ENCODE measurements at regions not wholly inside any gene's neighbourhood (a gene's known extent, or its start where the extent isn't known, plus 50 kb on each side); places are given as distances from the start of the nearest gene placed in this dataset.

GRCh38 chr2:163990101-163990500 lies 254.3 kb upstream of the FIGN start:
- Histone ChIP-seq H3K9me3 (no peaks in the 10 kb centered on the region), H3K36me3 (no peaks in the 10 kb centered on the region), H3K27me3 (no peaks in the 10 kb centered on the region), H3K27ac (no peak overlapping the region), H3K4me1 (no peaks in the 10 kb centered on the region), H3K4me3 (no peak overlapping the region)
- intact Hi-C loops (cut with DNase I) = no loop called here
- DNase-seq (no peak), ATAC-seq (no peak)
- TF ChIP-seq CTCF (IDR thresholded peaks at IDR 0.05) = no peak

GRCh38 chr2:163987175-163987940 lies 251.6 kb upstream of the FIGN start:
- Histone ChIP-seq H3K9me3 (no peaks in the 10 kb centered on the region), H3K4me1 (no peaks in the 10 kb centered on the region), H3K27ac (no peak overlapping the region), H3K27me3 (no peaks in the 10 kb centered on the region), H3K36me3 (no peaks in the 10 kb centered on the region), H3K4me3 (no peak overlapping the region)
- no peak for TF ChIP-seq CTCF (IDR thresholded peaks at IDR 0.05)
- DNase-seq (no peak), ATAC-seq (no peak)
- intact Hi-C loops (cut with DNase I) = no loop called here

- Histone ChIP-seq H3K27ac (no peak overlapping the region), H3K36me3 (no peaks in the 10 kb centered on the region), H3K4me3 (no peak overlapping the region), H3K27me3 (no peaks in the 10 kb centered on the region), H3K4me1 (no peaks in the 10 kb centered on the region), H3K9me3 (no peaks in the 10 kb centered on the region)
- intact Hi-C loops (cut with DNase I) = no loop called here
- DNase-seq (no peak), ATAC-seq (no peak)
- no peak for TF ChIP-seq CTCF (IDR thresholded peaks at IDR 0.05)
Observed at GRCh38 chr2:163984986-163985385, 249.2 kb upstream of the FIGN start.

GRCh38 chr2:163983911-163984310 lies 248.1 kb upstream of the FIGN start:
- DNase-seq (no peak), ATAC-seq (no peak)
- Histone ChIP-seq H3K27ac (no peak overlapping the region), H3K9me3 (no peaks in the 10 kb centered on the region), H3K36me3 (no peaks in the 10 kb centered on the region), H3K27me3 (no peaks in the 10 kb centered on the region), H3K4me3 (no peak overlapping the region), H3K4me1 (no peaks in the 10 kb centered on the region)
- intact Hi-C loops (cut with DNase I) = no loop called here
- TF ChIP-seq CTCF (IDR thresholded peaks at IDR 0.05) = no peak

- DNase-seq (no peak), ATAC-seq (no peak)
- no peaks in the 10 kb centered on the region for H3K36me3 ChIP-seq
- TF ChIP-seq CTCF (IDR thresholded peaks at IDR 0.05) = no peak
- no peaks in the 10 kb centered on the region for H3K9me3 ChIP-seq
- no peaks in the 10 kb centered on the region for H3K27me3 ChIP-seq
- H3K4me3 ChIP-seq = no peak overlapping the region
- intact Hi-C loops (cut with DNase I) = no loop called here
- no peaks in the 10 kb centered on the region for H3K4me1 ChIP-seq
- no peak overlapping the region for H3K27ac ChIP-seq
Observed at GRCh38 chr2:163982938-163983337, 247.1 kb upstream of the FIGN start.

Measured in left lung (tissue), 4 donors.